Activated naive CD8-positive, alpha-beta T cell treated with anti-CD3 and anti-CD28 coated beads for 36 hours (primary cell): ENCODE measurements at regions not wholly inside any gene's neighbourhood (a gene's known extent, or its start where the extent isn't known, plus 50 kb on each side); places are given as distances from the start of the nearest gene placed in this dataset.

Source experiments
- DNase-seq: peaks from one replicate; pipeline ENCODE4 v3.0.0; 2021
- H3K27ac Mint-ChIP-seq: one replicate; pipeline ENCODE4 v1.8.0; 2022; ENCODE audit warnings: mild to moderate bottlenecking, moderate library complexity, mixed read lengths
- H3K27me3 Mint-ChIP-seq: one replicate; pipeline ENCODE4 v1.8.0; 2022; ENCODE audit warnings: mild to moderate bottlenecking, mixed read lengths
- H3K36me3 Mint-ChIP-seq: one replicate; pipeline ENCODE4 v1.8.0; 2021; ENCODE audit warnings: mild to moderate bottlenecking, mixed read lengths
- H3K4me1 Mint-ChIP-seq: one replicate; pipeline ENCODE4 v1.8.0; 2021; ENCODE audit warnings: mixed read lengths
- H3K4me3 Mint-ChIP-seq: one replicate; pipeline ENCODE4 v1.8.0; 2022; ENCODE audit warnings: mild to moderate bottlenecking, moderate library complexity, mixed read lengths
- H3K9me3 Mint-ChIP-seq: one replicate; pipeline ENCODE4 v1.8.0; 2022; ENCODE audit warnings: mixed read lengths

- Mint-ChIP-seq H3K4me1 (no peaks in the 10 kb centered on the region), H3K9me3 (no peaks in the 10 kb centered on the region)
Measured at GRCh38 chr4:57639561-57640382, 529.6 kb upstream of the IGFBP7 start.

GRCh38 chr4:57635910-57636309 is 525.7 kb upstream of the IGFBP7 start:
- no peaks in the 10 kb centered on the region for H3K36me3 Mint-ChIP-seq
- no peak for DNase-seq
- no peaks in the 10 kb centered on the region for H3K27me3 Mint-ChIP-seq
- no peak overlapping the region for H3K27ac Mint-ChIP-seq
- no peak overlapping the region for H3K4me3 Mint-ChIP-seq
- H3K9me3 Mint-ChIP-seq, result no peaks in the 10 kb centered on the region
- H3K4me1 Mint-ChIP-seq, result no peaks in the 10 kb centered on the region

More at GRCh38 chr4:57639561-57640382, 529.6 kb upstream of the IGFBP7 start:
- no peak for DNase-seq
- Mint-ChIP-seq H3K36me3 (no peaks in the 10 kb centered on the region), H3K4me3 (no peak overlapping the region), H3K27me3 (no peaks in the 10 kb centered on the region), H3K27ac (no peak overlapping the region)

GRCh38 chr4:57633212-57633859 is 523.2 kb upstream of the IGFBP7 start:
- H3K4me3 Mint-ChIP-seq, result no peak overlapping the region
- peaks cover 2% of the 10 kb centered on the region for H3K9me3 Mint-ChIP-seq
- H3K27me3 Mint-ChIP-seq, result no peaks in the 10 kb centered on the region
- no peaks in the 10 kb centered on the region for H3K4me1 Mint-ChIP-seq
- no peaks in the 10 kb centered on the region for H3K36me3 Mint-ChIP-seq
- no peak for DNase-seq
- no peak overlapping the region for H3K27ac Mint-ChIP-seq

- no peak overlapping the region for H3K4me3 Mint-ChIP-seq
- H3K9me3 Mint-ChIP-seq, result peaks cover 4% of the 10 kb centered on the region
- no peak for DNase-seq
- no peaks in the 10 kb centered on the region for H3K4me1 Mint-ChIP-seq
- H3K27me3 Mint-ChIP-seq, result no peaks in the 10 kb centered on the region
- no peaks in the 10 kb centered on the region for H3K36me3 Mint-ChIP-seq
- H3K27ac Mint-ChIP-seq, result no peak overlapping the region
Measured at GRCh38 chr4:57632564-57632963, 522.4 kb upstream of the IGFBP7 start.

GRCh38 chr4:57631147-57631546 is 521.0 kb upstream of the IGFBP7 start:
- no peak for DNase-seq
- no peaks in the 10 kb centered on the region for H3K4me1 Mint-ChIP-seq
- H3K27ac Mint-ChIP-seq, result no peak overlapping the region
- no peaks in the 10 kb centered on the region for H3K36me3 Mint-ChIP-seq
- H3K9me3 Mint-ChIP-seq, result peaks cover 4% of the 10 kb centered on the region
- H3K4me3 Mint-ChIP-seq, result no peak overlapping the region
- no peaks in the 10 kb centered on the region for H3K27me3 Mint-ChIP-seq

- Mint-ChIP-seq H3K9me3 (peaks cover 4% of the 10 kb centered on the region), H3K27me3 (no peaks in the 10 kb centered on the region), H3K36me3 (no peaks in the 10 kb centered on the region), H3K4me1 (no peaks in the 10 kb centered on the region), H3K4me3 (no peak overlapping the region), H3K27ac (no peak overlapping the region)
- no peak for DNase-seq
Measured at GRCh38 chr4:57628004-57628403, 517.8 kb upstream of the IGFBP7 start.

GRCh38 chr4:57614257-57614932 is 504.2 kb upstream of the IGFBP7 start:
- no peak for DNase-seq
- Mint-ChIP-seq H3K27me3 (no peaks in the 10 kb centered on the region), H3K4me1 (no peaks in the 10 kb centered on the region), H3K4me3 (no peak overlapping the region), H3K27ac (no peak overlapping the region), H3K9me3 (no peaks in the 10 kb centered on the region), H3K36me3 (no peaks in the 10 kb centered on the region)

GRCh38 chr4:57612279-57612678 is 502.1 kb upstream of the IGFBP7 start:
- no peaks in the 10 kb centered on the region for H3K9me3 Mint-ChIP-seq
- H3K4me3 Mint-ChIP-seq, result no peak overlapping the region
- DNase-seq, result no peak
- H3K36me3 Mint-ChIP-seq, result no peaks in the 10 kb centered on the region
- H3K27ac Mint-ChIP-seq, result no peak overlapping the region
- no peaks in the 10 kb centered on the region for H3K4me1 Mint-ChIP-seq
- no peaks in the 10 kb centered on the region for H3K27me3 Mint-ChIP-seq

GRCh38 chr4:57607566-57608180 is 497.5 kb upstream of the IGFBP7 start:
- Mint-ChIP-seq H3K36me3 (no peaks in the 10 kb centered on the region), H3K4me3 (no peak overlapping the region), H3K27ac (no peak overlapping the region), H3K27me3 (no peaks in the 10 kb centered on the region), H3K9me3 (peaks cover 2% of the 10 kb centered on the region), H3K4me1 (no peaks in the 10 kb centered on the region)
- DNase-seq, result no peak

- H3K27ac Mint-ChIP-seq, result no peak overlapping the region
- no peaks in the 10 kb centered on the region for H3K36me3 Mint-ChIP-seq
- H3K4me1 Mint-ChIP-seq, result no peaks in the 10 kb centered on the region
- no peaks in the 10 kb centered on the region for H3K27me3 Mint-ChIP-seq
- DNase-seq, result no peak
- H3K4me3 Mint-ChIP-seq, result no peak overlapping the region
- H3K9me3 Mint-ChIP-seq, result peaks cover 3% of the 10 kb centered on the region
Measured at GRCh38 chr4:57605376-57605775, 495.2 kb upstream of the IGFBP7 start.

- Mint-ChIP-seq H3K4me1 (no peaks in the 10 kb centered on the region), H3K4me3 (no peak overlapping the region), H3K9me3 (peaks cover 3% of the 10 kb centered on the region), H3K27ac (no peak overlapping the region), H3K36me3 (no peaks in the 10 kb centered on the region), H3K27me3 (no peaks in the 10 kb centered on the region)
- DNase-seq, result no peak
Measured at GRCh38 chr4:57602141-57602540, 492.0 kb upstream of the IGFBP7 start.

- Mint-ChIP-seq H3K27ac (no peak overlapping the region), H3K27me3 (no peaks in the 10 kb centered on the region), H3K4me1 (no peaks in the 10 kb centered on the region), H3K4me3 (no peak overlapping the region), H3K36me3 (no peaks in the 10 kb centered on the region), H3K9me3 (no peaks in the 10 kb centered on the region)
- DNase-seq, result no peak
Measured at GRCh38 chr4:57591073-57591472, 480.9 kb upstream of the IGFBP7 start.

- no peak overlapping the region for H3K27ac Mint-ChIP-seq
- DNase-seq, result no peak
- H3K36me3 Mint-ChIP-seq, result no peaks in the 10 kb centered on the region
- H3K4me1 Mint-ChIP-seq, result no peaks in the 10 kb centered on the region
- no peak overlapping the region for H3K4me3 Mint-ChIP-seq
- H3K9me3 Mint-ChIP-seq, result peaks cover 1% of the 10 kb centered on the region
- no peaks in the 10 kb centered on the region for H3K27me3 Mint-ChIP-seq
Measured at GRCh38 chr4:57588557-57588956, 478.4 kb upstream of the IGFBP7 start.

- DNase-seq, result no peak
- peaks cover under 1% of the 10 kb centered on the region for H3K9me3 Mint-ChIP-seq
- H3K36me3 Mint-ChIP-seq, result no peaks in the 10 kb centered on the region
Measured at GRCh38 chr4:57580710-57581599, 470.8 kb upstream of the IGFBP7 start.

More at GRCh38 chr4:57580710-57581599, 470.8 kb upstream of the IGFBP7 start:
- H3K27ac Mint-ChIP-seq, result no peak overlapping the region
- no peaks in the 10 kb centered on the region for H3K27me3 Mint-ChIP-seq
- H3K4me1 Mint-ChIP-seq, result no peaks in the 10 kb centered on the region
- H3K4me3 Mint-ChIP-seq, result no peak overlapping the region
